VCaP (cell line): ENCODE measurements at regions not wholly inside any gene's neighbourhood (a gene's known extent, or its start where the extent isn't known, plus 50 kb on each side); places are given as distances from the start of the nearest gene placed in this dataset.
"Not testable (repeated sequence)": the region's sequence is repeated elsewhere in the genome, so short reads cannot be mapped to it uniquely, and the experiment has no call there.

Experiments
- H3K27ac ChIP-seq: fragments of 450-650 bp; 2 replicates; pipeline ENCODE4 v1.5.1; 2017
- CTCF ChIP-seq: fragments of 450-650 bp; conservative IDR thresholded peaks from 2 replicates; pipeline ENCODE4 v1.5.1; 2017; ENCODE audit warnings: mild to moderate bottlenecking, moderate library complexity

- no peak for TF ChIP-seq CTCF
Observed at GRCh38 chr3:174583396-174583795, 275.7 kb upstream of the NAALADL2 start.

DNA sequence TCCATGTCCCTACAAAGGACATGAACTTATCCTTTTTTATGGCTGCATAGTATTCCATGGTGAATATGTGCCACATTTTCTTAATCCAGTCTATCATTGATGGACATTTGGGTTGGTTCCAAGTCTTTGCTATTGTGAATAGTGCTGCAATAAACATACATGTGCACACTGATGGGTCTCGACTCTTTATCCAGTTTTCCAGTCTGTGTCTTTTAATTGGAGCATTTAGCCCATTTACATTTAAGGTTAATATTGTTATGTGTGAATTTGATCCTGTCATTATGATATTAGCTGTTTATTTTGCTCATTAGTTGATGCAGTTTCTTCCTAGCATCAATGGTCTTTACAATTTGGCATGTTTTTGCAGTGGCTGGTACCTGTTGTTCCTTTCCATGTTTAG, 272.0 kb upstream of the NAALADL2 start:
- H3K27ac ChIP-seq: not testable (repeated sequence)

More at GRCh38 chr3:174583396-174583795, 275.7 kb upstream of the NAALADL2 start:
- H3K27ac ChIP-seq: no peak overlapping the region

DNA sequence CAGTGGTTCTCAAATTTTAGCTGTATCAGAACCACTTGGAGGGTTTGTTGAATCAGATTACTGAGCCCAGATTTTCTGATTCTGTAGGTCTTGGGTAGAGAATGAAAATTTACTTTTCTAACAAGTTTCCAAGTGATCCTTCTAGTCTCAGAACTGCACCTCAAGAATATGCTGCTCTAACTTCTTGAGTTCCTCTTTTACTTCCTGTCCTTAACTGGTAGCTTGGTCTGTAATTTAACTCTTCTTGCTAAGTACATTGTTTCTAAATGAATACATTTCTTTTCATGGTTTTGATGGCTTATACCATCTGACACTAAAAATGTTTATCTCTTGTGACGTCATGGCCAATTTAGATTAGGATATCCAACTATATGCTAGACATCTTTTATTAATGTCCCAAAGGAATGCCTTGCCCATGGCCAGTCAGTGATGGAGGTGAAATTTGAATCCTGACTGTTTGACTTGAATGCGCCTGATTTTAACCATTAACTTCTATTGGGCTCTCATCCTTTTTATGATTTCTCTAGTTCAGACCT, 262.6 kb upstream of the NAALADL2 start:
- TF ChIP-seq CTCF: no peak
- no peak overlapping the region for H3K27ac ChIP-seq

- H3K27ac ChIP-seq: no peak overlapping the region
- TF ChIP-seq CTCF: no peak
Observed at GRCh38 chr3:174598885-174599439, 260.2 kb upstream of the NAALADL2 start.

DNA sequence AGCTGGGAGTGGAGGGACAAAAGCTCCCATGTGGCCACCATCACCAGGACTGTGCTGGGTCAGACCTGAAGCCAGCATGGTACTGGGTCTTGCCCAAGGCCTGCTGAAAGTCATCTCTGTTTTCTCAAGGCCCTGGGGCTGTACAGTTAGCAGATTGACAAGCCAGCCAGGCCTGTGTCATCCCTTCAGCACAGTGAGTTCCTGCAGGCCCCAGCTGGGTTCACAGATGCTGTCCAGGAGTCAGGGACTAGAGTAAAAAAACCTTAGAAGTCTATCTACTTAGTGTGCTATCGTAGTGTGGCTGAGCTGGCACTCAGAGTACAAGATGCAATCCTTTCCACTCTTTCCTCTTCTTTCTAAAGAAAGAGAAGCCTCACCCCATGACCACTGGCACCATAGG, 246.0 kb upstream of the NAALADL2 start:
- H3K27ac ChIP-seq: no peak overlapping the region
- no peak for TF ChIP-seq CTCF

DNA sequence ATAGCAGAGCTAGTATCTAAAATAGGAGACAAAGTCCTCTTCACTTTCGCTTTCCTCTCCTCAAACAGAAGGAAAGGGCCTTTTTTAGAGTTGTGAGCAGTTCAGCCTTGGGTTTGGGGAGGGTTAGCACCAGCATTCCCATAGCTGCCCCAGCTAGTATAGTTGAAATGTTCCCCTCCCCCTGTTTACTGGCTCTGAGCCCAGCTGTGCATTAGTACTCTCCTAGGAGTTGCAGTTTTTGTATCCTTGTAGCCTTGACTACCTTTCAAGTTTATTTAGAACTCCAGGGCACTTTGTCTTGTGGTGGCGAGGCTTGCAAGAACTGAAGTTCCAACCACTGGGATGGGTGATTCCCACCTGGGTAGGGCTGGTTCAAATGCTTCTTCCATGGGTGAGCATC, 245.1 kb upstream of the NAALADL2 start:
- no peak overlapping the region for H3K27ac ChIP-seq
- no peak for TF ChIP-seq CTCF

DNA sequence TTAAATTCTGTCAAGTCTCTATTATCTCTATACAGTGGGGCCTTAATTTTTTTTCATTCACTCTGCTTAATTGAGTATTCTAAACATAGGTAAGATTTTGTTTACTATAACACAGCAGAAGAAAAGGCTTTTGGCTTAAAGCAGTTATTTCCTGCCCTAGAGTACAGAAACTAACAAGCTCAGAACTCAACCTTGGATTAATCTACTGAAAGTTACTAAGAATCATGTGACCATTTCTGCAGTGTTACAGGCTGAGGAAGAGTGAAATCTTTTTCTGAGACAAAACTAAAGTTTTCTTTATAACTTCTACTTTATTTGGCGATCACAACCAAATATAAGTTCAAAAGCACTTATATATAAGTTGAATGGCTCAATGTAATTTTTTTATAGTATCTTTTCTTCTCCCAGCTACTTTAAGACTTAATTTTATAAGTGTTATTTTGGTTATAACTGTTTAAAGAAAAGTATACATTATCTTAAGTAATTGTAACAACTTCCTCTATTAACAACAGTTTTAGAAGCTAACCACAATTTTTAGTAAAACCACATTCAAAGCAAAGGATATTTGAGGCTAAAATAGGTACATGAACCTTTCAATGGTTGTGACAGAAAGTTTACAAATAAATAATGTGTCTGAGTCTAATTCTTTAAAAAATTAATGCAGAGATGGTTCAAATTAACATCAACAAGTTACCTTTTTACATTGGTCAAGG, 240.6 kb upstream of the NAALADL2 start:
- TF ChIP-seq CTCF: no peak
- H3K27ac ChIP-seq: no peak overlapping the region

DNA sequence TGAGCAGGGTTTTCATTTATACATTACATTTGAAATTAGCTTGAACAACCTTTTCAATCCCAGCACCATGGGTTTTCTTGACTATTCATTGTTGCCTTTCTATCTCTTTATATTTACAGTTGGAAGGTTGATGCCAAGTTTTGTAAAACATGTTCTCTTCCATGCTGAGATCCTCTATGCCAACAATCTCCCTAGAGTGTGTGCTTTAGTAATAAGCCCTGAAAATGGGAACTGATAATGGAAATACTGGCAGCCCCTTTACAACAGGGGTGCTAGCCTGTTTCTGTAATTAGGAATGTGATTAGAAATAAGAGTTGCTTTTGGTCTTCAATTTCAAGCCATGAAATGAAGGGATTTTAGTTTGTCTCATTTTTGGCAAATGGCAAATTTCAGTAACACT, 239.9 kb upstream of the NAALADL2 start:
- H3K27ac ChIP-seq: no peak overlapping the region
- no peak for TF ChIP-seq CTCF
